ENCODE measurements at regions not wholly inside any gene's neighbourhood (a gene's known extent, or its start where the extent isn't known, plus 50 kb on each side); places are given as distances from the start of the nearest gene placed in this dataset.

DNA sequence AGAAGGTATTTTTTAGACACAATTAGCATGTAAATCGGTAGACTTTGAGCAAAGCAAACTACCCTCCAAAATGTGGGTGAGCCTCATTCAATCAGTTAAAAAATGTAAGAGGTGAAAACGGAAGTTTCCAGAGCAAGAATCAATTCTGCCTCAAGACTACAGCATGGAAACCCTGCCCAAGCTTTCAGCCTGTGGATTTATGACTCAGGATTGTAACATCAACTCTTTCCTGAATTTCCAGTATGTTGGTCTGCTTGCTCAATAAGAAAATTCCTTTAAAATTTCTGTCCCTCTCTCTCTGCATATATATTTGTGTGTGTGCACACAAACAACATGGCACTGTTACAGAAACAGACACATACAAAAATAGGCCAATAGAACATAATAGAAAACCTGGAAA lies 228.6 kb upstream of the DOK6 start:
- Histone ChIP-seq H3K27ac (no peak overlapping the region), H3K9me3 (peaks cover 0 to 15% (median 0%) of the 10 kb centered on the region in 12 donors), H3K27me3 (no peaks in the 10 kb centered on the region), H3K4me1 (no peaks in the 10 kb centered on the region), H3K36me3 (peaks cover 0 to 2% (median 0%) of the 10 kb centered on the region in 9 donors), H3K4me3 (no peak overlapping the region)
- intact Hi-C loops (cut with DNase I), result no loop called here
- 79 to 91% (median 82%) methylated on average over 2 of the region's 2 CpGs for WGBS, 4 donors
- no peak for TF ChIP-seq POLR2A (IDR thresholded peaks at IDR 0.05)
- no peak for TF ChIP-seq CTCF (IDR thresholded peaks at IDR 0.05)
- ATAC-seq, result no peak
- no peak for DNase-seq

GRCh38 chr18:69175681-69176080 lies 225.0 kb upstream of the DOK6 start:
- H3K27ac ChIP-seq, result no peak overlapping the region
- ATAC-seq (no peak), DNase-seq (no peak)
- intact Hi-C loops (cut with DNase I), result no loop called here
- peaks cover 0 to 21% (median 0%) of the 10 kb centered on the region in 12 donors for H3K9me3 ChIP-seq
- H3K27me3 ChIP-seq, result no peaks in the 10 kb centered on the region
- H3K36me3 ChIP-seq, result peaks cover 0 to 2% (median 0%) of the 10 kb centered on the region in 9 donors
- TF ChIP-seq POLR2A (IDR thresholded peaks at IDR 0.05) (no peak), CTCF (IDR thresholded peaks at IDR 0.05) (no peak)
- 62 to 79% (median 67%) methylated on average over 2 of the region's 2 CpGs for WGBS, 4 donors
- H3K4me3 ChIP-seq, result no peak overlapping the region
- H3K4me1 ChIP-seq, result no peaks in the 10 kb centered on the region

GRCh38 chr18:69176741-69177140 lies 223.9 kb upstream of the DOK6 start:
- Histone ChIP-seq H3K4me1 (no peaks in the 10 kb centered on the region), H3K9me3 (peaks cover 0 to 21% (median 0%) of the 10 kb centered on the region in 12 donors), H3K4me3 (no peak overlapping the region), H3K27me3 (no peaks in the 10 kb centered on the region), H3K36me3 (peaks cover 0 to 2% (median 0%) of the 10 kb centered on the region in 9 donors), H3K27ac (no peak overlapping the region)
- ATAC-seq, result no peak
- intact Hi-C loops (cut with DNase I), result no loop called here
- TF ChIP-seq CTCF (IDR thresholded peaks at IDR 0.05), result no peak
- TF ChIP-seq POLR2A (IDR thresholded peaks at IDR 0.05), result no peak
- DNase-seq, result no peak
- 79 to 89% (median 88%) methylated on average over 3 of the region's 3 CpGs for WGBS, 4 donors

DNA sequence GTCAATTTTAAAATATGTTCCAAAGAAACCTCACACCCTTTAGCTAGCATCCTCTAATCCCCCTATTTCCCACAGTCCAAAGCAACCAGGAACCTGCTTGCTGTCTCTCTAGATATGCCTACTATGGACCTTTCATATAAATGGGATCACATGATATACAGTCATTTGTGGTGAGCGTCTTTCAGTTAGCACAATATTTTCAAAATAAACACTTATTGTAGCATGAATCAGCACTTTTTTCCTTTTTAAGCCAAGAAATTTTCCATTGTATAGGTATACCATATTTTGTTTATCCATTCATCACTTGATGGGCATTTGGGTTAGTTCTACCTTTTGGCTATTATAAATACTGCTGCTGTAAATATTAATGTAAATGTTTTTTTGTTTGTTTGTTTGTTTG lies 223.0 kb upstream of the DOK6 start:
- DNase-seq, result no peak
- Histone ChIP-seq H3K4me1 (no peaks in the 10 kb centered on the region), H3K36me3 (no peaks in the 10 kb centered on the region), H3K4me3 (no peak overlapping the region), H3K27me3 (no peaks in the 10 kb centered on the region), H3K27ac (no peak overlapping the region), H3K9me3 (peaks cover 0 to 17% (median 0%) of the 10 kb centered on the region in 12 donors)
- TF ChIP-seq POLR2A (IDR thresholded peaks at IDR 0.05), result no peak
- no peak for TF ChIP-seq CTCF (IDR thresholded peaks at IDR 0.05)
- 75 to 96% (median 85%) methylated on average over 1 of the region's 1 CpG for WGBS, 4 donors
- intact Hi-C loops (cut with DNase I), result no loop called here
- ATAC-seq, result no peak

Measured in heart left ventricle (tissue), 16 donors.